Endothelial cell of umbilical vein (primary cell): ENCODE measurements at regions not wholly inside any gene's neighbourhood (a gene's known extent, or its start where the extent isn't known, plus 50 kb on each side); places are given as distances from the start of the nearest gene placed in this dataset.

ENCODE experiments used
- BruUV-seq: library from RNA; stranded (reverse); fragments of 400-500 nt; replicated peaks from 2 replicates; lab custom pipeline; 2021; lab: Mats Ljungman, UMichigan
- CTCF ChIA-PET: fragments of 300-600, 350-600 bp; sonication (Branson Sonifier 250); formaldehyde crosslinking; loops from one replicate; lab custom pipeline; 2021; ENCODE audit warnings: antibody characterized with exemption, inconsistent platforms; lab: Charles Lee
- POLR2A ChIA-PET: fragments of 300-600, 350-600 bp; sonication (Branson Sonifier 250); formaldehyde crosslinking; loops from one replicate; lab custom pipeline; 2021; ENCODE audit warnings: antibody characterized with exemption, inconsistent platforms; lab: Charles Lee
- DNase-seq: peaks from one replicate; pipeline ENCODE4 v3.0.0-alpha.2; 2011; ENCODE audit warnings: low read depth, low spot score
- FAIRE-seq: peaks from 2 replicates; lab custom pipeline; 2011; peaks lifted over from hg19 to GRCh38; lab: Jason Lieb, UNC
- H2AFZ ChIP-seq: 2 replicates; pipeline ENCODE4 v1.6.0; 2012; ENCODE audit warnings: low read depth, low read length, control low read depth, inconsistent platforms
- H3K27ac ChIP-seq: 2 replicates; pipeline ENCODE4 v1.5.1; 2011; ENCODE audit warnings: low read depth, mild to moderate bottlenecking, control low read depth, low read length, moderate library complexity; ENCODE audit not compliant: insufficient read depth
- H3K27me3 ChIP-seq, 2 experiments: 2 replicates each; pipeline versions ENCODE4 v1.6.0 to v1.6.1; 2011; ENCODE audit warnings: low read length in 2 of 2, mixed read lengths in 1 of 2; ENCODE audit not compliant: control insufficient read depth in 2 of 2, insufficient read depth in 2 of 2
- H3K36me3 ChIP-seq, 2 experiments: 2 replicates in 1 of 2; 3 replicates in 1 of 2; pipeline ENCODE4 v1.5.1; 2011; ENCODE audit warnings: low read length in 2 of 2, mild to moderate bottlenecking in 1 of 2, moderate library complexity in 1 of 2; ENCODE audit not compliant: control insufficient read depth in 2 of 2, insufficient read depth in 2 of 2; ENCODE audit errors: extremely low read depth in 1 of 2
- H3K4me1 ChIP-seq: 3 replicates; pipeline ENCODE4 v1.5.1; 2011; ENCODE audit warnings: mild to moderate bottlenecking, low read length; ENCODE audit not compliant: control insufficient read depth, insufficient read depth; ENCODE audit errors: extremely low read depth
- H3K4me2 ChIP-seq: 2 replicates; pipeline ENCODE4 v1.6.1; 2011; ENCODE audit warnings: low read length, control low read depth, mixed read lengths; ENCODE audit not compliant: insufficient read depth
- H3K4me3 ChIP-seq, 3 experiments: fragments of 200-600 bp in 1 of 3; sonication (generic), shearing (Covaris generic) in 1 of 3; replicated peaks in 1 of 3; 2 replicates each; pipeline ENCODE4 v1.5.1; 2011 to 2016; ENCODE audit warnings: control low read depth in 3 of 3, low read length in 3 of 3, mild to moderate bottlenecking in 2 of 3, inconsistent platforms in 1 of 3, low read depth in 1 of 3, moderate library complexity in 1 of 3; ENCODE audit not compliant: insufficient read depth in 1 of 3
- H3K79me2 ChIP-seq: 2 replicates; pipeline ENCODE4 v1.6.0; 2012; ENCODE audit warnings: low read length, inconsistent platforms; ENCODE audit not compliant: control insufficient read depth, insufficient read depth
- H3K9ac ChIP-seq: replicated peaks from 2 replicates; pipeline ENCODE3; 2011; ENCODE audit warnings: low read length, control low read depth; ENCODE audit not compliant: insufficient read depth; ENCODE audit errors: extremely low read depth
- H3K9me1 ChIP-seq: replicated peaks from 3 replicates; pipeline ENCODE4 v1.6.0; 2011; ENCODE audit warnings: mild to moderate bottlenecking, low read length; ENCODE audit not compliant: control insufficient read depth, insufficient read depth; ENCODE audit errors: extremely low read depth
- H3K9me3 ChIP-seq: replicated peaks from 2 replicates; pipeline ENCODE4 v1.5.1; 2012; ENCODE audit warnings: low read length, inconsistent platforms; ENCODE audit not compliant: control insufficient read depth, insufficient read depth
- H4K20me1 ChIP-seq: replicated peaks from 2 replicates; pipeline ENCODE3; 2011; ENCODE audit warnings: mild to moderate bottlenecking, low read length; ENCODE audit not compliant: control insufficient read depth, insufficient read depth; ENCODE audit errors: extremely low read depth
- CTCF ChIP-seq, 2 donors: IDR thresholded peaks; 1 replicate in 1 of 2; 2 replicates in 1 of 2; pipeline ENCODE4 v1.5.1; 2011; ENCODE audit warnings: low read length in 2 of 2, mild to moderate bottlenecking in 2 of 2, moderate library complexity in 2 of 2, control low read depth in 1 of 2, inconsistent platforms in 1 of 2, low read depth in 1 of 2; ENCODE audit not compliant: insufficient read depth in 1 of 2; ENCODE audit errors: extremely low read depth in 1 of 2
- EZH2 ChIP-seq: IDR thresholded peaks from 2 replicates; pipeline ENCODE4 v1.6.1; 2012; ENCODE audit warnings: borderline replicate concordance, low read depth, mild to moderate bottlenecking, moderate library complexity, low read length, inconsistent platforms; ENCODE audit not compliant: severe bottlenecking
- FOS ChIP-seq: IDR thresholded peaks from 2 replicates; pipeline ENCODE4 v1.6.1; 2011; ENCODE audit warnings: mild to moderate bottlenecking, low read length, moderate library complexity, borderline replicate concordance; ENCODE audit not compliant: insufficient read depth
- GATA2 ChIP-seq: IDR thresholded peaks from 2 replicates; pipeline ENCODE4 v1.7.0; 2011; ENCODE audit warnings: low read depth, mild to moderate bottlenecking, moderate library complexity, mixed read lengths, low read length; ENCODE audit not compliant: insufficient read length, insufficient read depth
- JUN ChIP-seq: IDR thresholded peaks from 2 replicates; pipeline ENCODE4 v1.6.1; 2011; ENCODE audit warnings: borderline replicate concordance, low read depth; ENCODE audit not compliant: insufficient read length, insufficient read depth
- MAX ChIP-seq: IDR thresholded peaks from 2 replicates; pipeline ENCODE4 v1.6.1; 2011; ENCODE audit not compliant: insufficient read depth, insufficient read length
- MYC ChIP-seq: IDR thresholded peaks from one replicate; pipeline ENCODE4 v1.6.1; 2011; ENCODE audit warnings: mild to moderate bottlenecking, low read depth, low read length
- POLR2A ChIP-seq: IDR thresholded peaks from 2 replicates; pipeline ENCODE4 v1.6.1; 2012; ENCODE audit warnings: low read depth, mild to moderate bottlenecking, control low read depth, low read length
- POLR2AphosphoS5 ChIP-seq: IDR thresholded peaks from 2 replicates; pipeline ENCODE4 v1.6.1; 2012; ENCODE audit warnings: low read depth, mild to moderate bottlenecking, control low read depth, low read length, moderate library complexity; ENCODE audit not compliant: insufficient read depth
- dilution Hi-C: fragments of 300-500 bp; cut with MboI; formaldehyde crosslinking; loops from one replicate; pipeline ENCODE4 v1.15.0; 2019; ENCODE audit warnings: low sequenced_read_pairs; ENCODE audit not compliant: extremely low pct_ligation_motif_present
- intact Hi-C: fragments of 100-400 bp; cut with micrococcal nuclease; formaldehyde crosslinking; loops from one replicate; pipeline ENCODE4 v1.10.0; 2022

- ChIA-PET POLR2A (no interaction called here), CTCF (interaction anchor here (0.9 to 3.7 kb wide), 12 partner anchors 7 to 1274 kb away, joined by 3 to 27 read pairs (median 4); no protein-coding TSS in a partner anchor)
- Histone ChIP-seq H3K9me1 (no peaks in the 10 kb centered on the region), H3K4me3 (peak overlapping the region in 1 of 3 experiments; percentile 10), H3K9me3 (no peaks in the 10 kb centered on the region), H3K79me2 (no peaks in the 10 kb centered on the region), H3K36me3 (no peaks in the 10 kb centered on the region), H3K27me3 (no peaks in the 10 kb centered on the region), H4K20me1 (no peaks in the 10 kb centered on the region), H3K4me1 (peaks cover 32% of the 10 kb centered on the region), H3K9ac (peak overlapping the region; percentile 73), H3K27ac (peak overlapping the region; percentile 93), H3K4me2 (peak overlapping the region; percentile 42), H2AFZ (no peak overlapping the region)
- DNase-seq = peak; percentile 98
- dilution Hi-C loops = no loop called here
- intact Hi-C loops = loop anchor here (1.0 to 5.0 kb wide), 8 partner anchors 8 to 1173 kb away; no protein-coding TSS in a partner anchor
- TF ChIP-seq POLR2A (peak; percentile 19), MYC (peak; percentile 48), CTCF (IDR thresholded peaks at IDR 0.05; ENCODE audit: extremely low read depth in 1 of 2, insufficient read depth in 1 of 2, low read depth in 1 of 2, low read length in 2 of 2) (no peak), GATA2 (peak; percentile 75), POLR2AphosphoS5 (peak; percentile 88), JUN (peak; percentile 99), EZH2 (no peak), MAX (no peak), FOS (peak; percentile 99)
- BruUV-seq = no TSS peak
- peak; percentile 100 for FAIRE-seq
Measured at GRCh38 chr1:55310505-55310971, 95.4 kb upstream of the USP24 start.
